HepG2 (cell line): ENCODE measurements at regions not wholly inside any gene's neighbourhood (a gene's known extent, or its start where the extent isn't known, plus 50 kb on each side); places are given as distances from the start of the nearest gene placed in this dataset.

ENCODE experiments used
- CREBL2 ChIP-seq: sonication (generic); formaldehyde crosslinking; IDR thresholded peaks from 2 replicates; pipeline ENCODE4 v1.8.1; 2023; ENCODE audit warnings: missing genetic modification reagents, mild to moderate bottlenecking, borderline replicate concordance
- ZNF737 ChIP-seq: sonication (generic); formaldehyde crosslinking; IDR thresholded peaks from 2 replicates; pipeline ENCODE4 v1.5.0; 2020; ENCODE audit warnings: missing genetic modification reagents, mild to moderate bottlenecking, borderline replicate concordance
- ZNF841 ChIP-seq: sonication (generic); formaldehyde crosslinking; IDR thresholded peaks from 2 replicates; pipeline ENCODE4 v1.8.1; 2023; ENCODE audit warnings: missing genetic modification reagents, borderline replicate concordance
- TF ChIP-seq, protein P1 (sequence below): sonication (generic); formaldehyde crosslinking; IDR thresholded peaks from 2 replicates; pipeline ENCODE4 v1.5.0; 2020; ENCODE audit warnings: mild to moderate bottlenecking, missing genetic modification reagents, moderate library complexity

GRCh38 chr13:80498433-80498832, 157.5 kb upstream of the SPRY2 start:
- no peak for TF ChIP-seq ZNF737 (CRISPR knock-in tag)
- TF ChIP-seq ZNF841 (CRISPR knock-in tag): no peak
- TF ChIP-seq, protein P1, sequence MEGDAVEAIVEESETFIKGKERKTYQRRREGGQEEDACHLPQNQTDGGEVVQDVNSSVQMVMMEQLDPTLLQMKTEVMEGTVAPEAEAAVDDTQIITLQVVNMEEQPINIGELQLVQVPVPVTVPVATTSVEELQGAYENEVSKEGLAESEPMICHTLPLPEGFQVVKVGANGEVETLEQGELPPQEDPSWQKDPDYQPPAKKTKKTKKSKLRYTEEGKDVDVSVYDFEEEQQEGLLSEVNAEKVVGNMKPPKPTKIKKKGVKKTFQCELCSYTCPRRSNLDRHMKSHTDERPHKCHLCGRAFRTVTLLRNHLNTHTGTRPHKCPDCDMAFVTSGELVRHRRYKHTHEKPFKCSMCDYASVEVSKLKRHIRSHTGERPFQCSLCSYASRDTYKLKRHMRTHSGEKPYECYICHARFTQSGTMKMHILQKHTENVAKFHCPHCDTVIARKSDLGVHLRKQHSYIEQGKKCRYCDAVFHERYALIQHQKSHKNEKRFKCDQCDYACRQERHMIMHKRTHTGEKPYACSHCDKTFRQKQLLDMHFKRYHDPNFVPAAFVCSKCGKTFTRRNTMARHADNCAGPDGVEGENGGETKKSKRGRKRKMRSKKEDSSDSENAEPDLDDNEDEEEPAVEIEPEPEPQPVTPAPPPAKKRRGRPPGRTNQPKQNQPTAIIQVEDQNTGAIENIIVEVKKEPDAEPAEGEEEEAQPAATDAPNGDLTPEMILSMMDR (CRISPR knock-in tag): no peak
- TF ChIP-seq CREBL2 (CRISPR knock-in tag): no peak
